ENCODE measurements at regions not wholly inside any gene's neighbourhood (a gene's known extent, or its start where the extent isn't known, plus 50 kb on each side); places are given as distances from the start of the nearest gene placed in this dataset.

GRCh38 chr15:35843498-35843897 lies 297.5 kb upstream of the DPH6 start:
- no peak for TF ChIP-seq CTCF (IDR thresholded peaks at IDR 0.05)
- no peak for TF ChIP-seq POLR2AphosphoS5 (IDR thresholded peaks at IDR 0.05)
- TF ChIP-seq POLR2A (IDR thresholded peaks at IDR 0.05), result no peak
- no peak for TF ChIP-seq EP300 (IDR thresholded peaks at IDR 0.05)
